HepG2 (cell line): ENCODE measurements at regions not wholly inside any gene's neighbourhood (a gene's known extent, or its start where the extent isn't known, plus 50 kb on each side); places are given as distances from the start of the nearest gene placed in this dataset.

Source experiments
- ATAC-seq: fragments of 200-7000 bp; cut with Tn5 transposase; 3 replicates; pipeline ENCODE4 v1.9.1; 2020; ENCODE audit warnings: mild to moderate bottlenecking, moderate library complexity
- BruUV-seq: library from RNA; stranded (reverse); fragments of 400-500 nt; replicated peaks from 2 replicates; lab custom pipeline; 2021; lab: Mats Ljungman, UMichigan
- CTCF ChIA-PET: fragments of 300-600 bp; formaldehyde crosslinking; extraction: SDS; loops from one replicate; lab custom pipeline; 2021; ENCODE audit warnings: low total read pairs, inconsistent platforms, low intra/inter-chr PET ratio; lab: Yijun Ruan, JAX
- POLR2A ChIA-PET: fragments of 350-600 bp; sonication (Branson Sonifier 250); formaldehyde crosslinking; loops from one replicate; lab custom pipeline; 2020; ENCODE audit warnings: antibody characterized with exemption, inconsistent platforms; lab: Yijun Ruan, JAX
- DNase-seq: peaks from one replicate; pipeline ENCODE4 v3.0.0-alpha.2; 2015; ENCODE audit warnings: low spot score
- FAIRE-seq: peaks from 3 replicates; lab custom pipeline; 2011; peaks lifted over from hg19 to GRCh38; lab: Jason Lieb, UNC
- H2AFZ ChIP-seq: one replicate; pipeline ENCODE4 v1.6.1; 2011; ENCODE audit warnings: low read length, inconsistent platforms
- H3K27ac ChIP-seq: fragments of 300-600 bp; 3 replicates; pipeline ENCODE4 v1.8.0; 2011; ENCODE audit warnings: mixed run types, mild to moderate bottlenecking, mixed read lengths, low read length, inconsistent platforms; ENCODE audit not compliant: insufficient read depth; ENCODE audit errors: extremely low read length
- H3K27me3 ChIP-seq, 2 experiments: fragments of 200-600 bp in 1 of 2; 2 replicates in 1 of 2; 3 replicates in 1 of 2; pipeline versions ENCODE4 v1.6.0 to v1.8.0; 2011; ENCODE audit warnings: low read length in 2 of 2, mild to moderate bottlenecking in 2 of 2, moderate library complexity in 2 of 2, inconsistent platforms in 1 of 2; ENCODE audit not compliant: insufficient read depth in 2 of 2, control insufficient read depth in 1 of 2
- H3K36me3 ChIP-seq, 2 experiments: fragments of 200-600 bp in 1 of 2; replicated peaks in 1 of 2; 2 replicates in 1 of 2; 3 replicates in 1 of 2; pipeline versions ENCODE4 v1.5.1 to v1.8.0; 2011; ENCODE audit warnings: low read length in 2 of 2, inconsistent platforms in 1 of 2; ENCODE audit not compliant: insufficient read depth in 2 of 2, control insufficient read depth in 1 of 2
- H3K4me1 ChIP-seq: 2 replicates; pipeline ENCODE4 v1.5.1; 2012; ENCODE audit warnings: low read length, inconsistent platforms; ENCODE audit not compliant: insufficient read depth
- H3K4me2 ChIP-seq: 2 replicates; pipeline ENCODE4 v1.6.0; 2011; ENCODE audit warnings: low read depth, low read length, inconsistent platforms
- H3K4me3 ChIP-seq, 3 experiments: fragments of 200-600 bp in 1 of 3; sonication (generic), shearing (Covaris generic) in 1 of 3; replicated peaks in 1 of 3; 2 replicates each; pipeline ENCODE4 v1.5.1; 2011 to 2016; ENCODE audit warnings: low read length in 3 of 3, inconsistent platforms in 2 of 3, low read depth in 2 of 3, mild to moderate bottlenecking in 2 of 3, control low read depth in 1 of 3, mixed read lengths in 1 of 3; ENCODE audit not compliant: insufficient read depth in 1 of 3
- H3K79me2 ChIP-seq: one replicate; pipeline ENCODE4 v1.6.1; 2011; ENCODE audit warnings: low read length, inconsistent platforms; ENCODE audit not compliant: insufficient read depth
- H3K9ac ChIP-seq: 2 replicates; pipeline ENCODE4 v1.6.0; 2011; ENCODE audit warnings: mild to moderate bottlenecking, low read depth, low read length, inconsistent platforms; ENCODE audit not compliant: insufficient read depth
- H3K9me3 ChIP-seq: 2 replicates; pipeline ENCODE4 v1.5.1; 2012; ENCODE audit warnings: mild to moderate bottlenecking, low read length
- H4K20me1 ChIP-seq: 2 replicates; pipeline ENCODE4 v1.6.0; 2011; ENCODE audit warnings: inconsistent platforms, mild to moderate bottlenecking, low read length, moderate library complexity; ENCODE audit not compliant: insufficient read depth
- ARHGAP35 ChIP-seq: sonication (generic); formaldehyde crosslinking; IDR thresholded peaks from 2 replicates; pipeline ENCODE4 v1.9.0; 2022; ENCODE audit warnings: mild to moderate bottlenecking, inconsistent platforms, moderate library complexity, missing genetic modification reagents, borderline replicate concordance
- ASH2L ChIP-seq: fragments of 300-600, 200-600 bp; sonication (generic); IDR thresholded peaks from 2 replicates; pipeline ENCODE4 v1.7.0; 2017; ENCODE audit warnings: low read depth, mild to moderate bottlenecking, moderate library complexity, mixed read lengths, low read length; ENCODE audit not compliant: insufficient read length
- HOXA3 ChIP-seq: sonication (generic); formaldehyde crosslinking; IDR thresholded peaks from 2 replicates; pipeline ENCODE4 v1.5.0; 2020; ENCODE audit warnings: missing genetic modification reagents
- MTA3 ChIP-seq: sonication (generic); formaldehyde crosslinking; IDR thresholded peaks from 2 replicates; pipeline ENCODE4 v1.4.0; 2020; ENCODE audit warnings: missing genetic modification reagents
- NFATC3 ChIP-seq: sonication (generic); formaldehyde crosslinking; IDR thresholded peaks from 2 replicates; pipeline ENCODE4 v1.5.1; 2020; ENCODE audit warnings: mild to moderate bottlenecking, missing genetic modification reagents
- NPAS2 ChIP-seq: sonication (generic); formaldehyde crosslinking; IDR thresholded peaks from 2 replicates; pipeline ENCODE4 v1.8.0; 2022; ENCODE audit warnings: mild to moderate bottlenecking, missing genetic modification reagents, borderline replicate concordance
- NR2C2 ChIP-seq: sonication (generic); formaldehyde crosslinking; IDR thresholded peaks from 2 replicates; pipeline ENCODE4 v1.4.0; 2020; ENCODE audit warnings: missing genetic modification reagents, mild to moderate bottlenecking, moderate library complexity, borderline replicate concordance
- RCOR2 ChIP-seq: IDR thresholded peaks from 2 replicates; pipeline ENCODE4 v1.6.1; 2016; ENCODE audit warnings: missing biosample characterization, missing genetic modification reagents
- TBX3 ChIP-seq: fragments of 450-650 bp; IDR thresholded peaks from 2 replicates; pipeline ENCODE4 v1.6.1; 2017; ENCODE audit warnings: antibody characterized with exemption, mild to moderate bottlenecking, inconsistent platforms, borderline replicate concordance
- TCF7 ChIP-seq: sonication (generic); IDR thresholded peaks from 2 replicates; pipeline ENCODE4 v1.6.1; 2016; ENCODE audit warnings: antibody characterized with exemption, low read depth
- TFAP4 ChIP-seq: sonication (generic); IDR thresholded peaks from 2 replicates; pipeline ENCODE4 v1.6.1; 2016; ENCODE audit warnings: low read depth, borderline replicate concordance
- ZBTB46 ChIP-seq: sonication (generic); formaldehyde crosslinking; IDR thresholded peaks from 2 replicates; pipeline ENCODE4 v1.4.0; 2020; ENCODE audit warnings: mild to moderate bottlenecking, missing genetic modification reagents, borderline replicate concordance
- ZNF276 ChIP-seq: sonication (generic); formaldehyde crosslinking; IDR thresholded peaks from 2 replicates; pipeline ENCODE4 v1.4.0; 2020; ENCODE audit warnings: mild to moderate bottlenecking, low read depth, missing genetic modification reagents
- ZNF367 ChIP-seq: sonication (generic); formaldehyde crosslinking; IDR thresholded peaks from 2 replicates; pipeline ENCODE4 v1.4.0; 2020; ENCODE audit warnings: missing genetic modification reagents, borderline replicate concordance
- ZNF615 ChIP-seq: sonication (generic); formaldehyde crosslinking; IDR thresholded peaks from 2 replicates; pipeline ENCODE4 v1.5.0; 2020; ENCODE audit warnings: mild to moderate bottlenecking, missing genetic modification reagents, borderline replicate concordance
- WGBS: methylation state at CpG from one replicate; pipeline ENCODE4 v1.1.6; 2017; ENCODE audit warnings: low lambda C conversion rate; 5-methylcytosine and 5-hydroxymethylcytosine counted together
- in situ Hi-C: cut with HindIII; loops from 2 replicates; pipeline ENCODE4 v1.10.0; 2017; ENCODE audit warnings: low pct_unique_long_range_greater_than_20kb; ENCODE audit not compliant: extremely low pct_ligation_motif_present
- intact Hi-C: fragments of 100-400 bp; cut with micrococcal nuclease; formaldehyde crosslinking; loops from one replicate; pipeline ENCODE4 v1.10.0; 2022; ENCODE audit not compliant: unreplicated experiment

- H3K36me3 ChIP-seq, result no peaks in the 10 kb centered on the region
- CTCF ChIA-PET, result no interaction called here
- intact Hi-C loops, result no loop called here
- DNase-seq, result no peak
- peaks cover 11% of the 10 kb centered on the region for H3K9me3 ChIP-seq
- no peak for ATAC-seq
- TF ChIP-seq ZNF276 (CRISPR knock-in tag), result no peak
- no peak for TF ChIP-seq TBX3
- no peak for TF ChIP-seq ZBTB46 (CRISPR knock-in tag)
- TF ChIP-seq ARHGAP35, result no peak
- no peak for TF ChIP-seq ZNF367
- no peak for TF ChIP-seq MTA3
- no peak for TF ChIP-seq NFATC3 (CRISPR knock-in tag)
- no peak for TF ChIP-seq RCOR2 (CRISPR knock-in tag)
- TF ChIP-seq TFAP4, result no peak
- no peak for TF ChIP-seq HOXA3 (CRISPR knock-in tag)
- TF ChIP-seq NR2C2 (CRISPR knock-in tag), result no peak
- TF ChIP-seq ASH2L, result no peak
- no peak for TF ChIP-seq ZNF615 (CRISPR knock-in tag)
- no peak for TF ChIP-seq TCF7
- no peak for TF ChIP-seq NPAS2 (CRISPR knock-in tag)
- 7% methylated on average over 1 of the region's 1 CpG for WGBS
- no peak overlapping the region for H3K27ac ChIP-seq
- H3K9ac ChIP-seq, result no peak overlapping the region
- in situ Hi-C loops, result no loop called here
- no peak overlapping the region for H2AFZ ChIP-seq
- no peaks in the 10 kb centered on the region for H4K20me1 ChIP-seq
- H3K4me2 ChIP-seq, result no peak overlapping the region
- H3K4me3 ChIP-seq, result no peak overlapping the region
- FAIRE-seq, result no peak
- no peaks in the 10 kb centered on the region for H3K27me3 ChIP-seq
- H3K79me2 ChIP-seq, result no peaks in the 10 kb centered on the region
- H3K4me1 ChIP-seq, result no peaks in the 10 kb centered on the region
- no TSS peak for BruUV-seq
- POLR2A ChIA-PET, result no interaction called here
Measured at GRCh38 chr1:42055061-42055460, 98.1 kb upstream of the GUCA2B start.
